ENCODE measurements at regions not wholly inside any gene's neighbourhood (a gene's known extent, or its start where the extent isn't known, plus 50 kb on each side); places are given as distances from the start of the nearest gene placed in this dataset.
"Not testable (repeated sequence)": the region's sequence is repeated elsewhere in the genome, so short reads cannot be mapped to it uniquely, and the experiment has no call there.

DNA sequence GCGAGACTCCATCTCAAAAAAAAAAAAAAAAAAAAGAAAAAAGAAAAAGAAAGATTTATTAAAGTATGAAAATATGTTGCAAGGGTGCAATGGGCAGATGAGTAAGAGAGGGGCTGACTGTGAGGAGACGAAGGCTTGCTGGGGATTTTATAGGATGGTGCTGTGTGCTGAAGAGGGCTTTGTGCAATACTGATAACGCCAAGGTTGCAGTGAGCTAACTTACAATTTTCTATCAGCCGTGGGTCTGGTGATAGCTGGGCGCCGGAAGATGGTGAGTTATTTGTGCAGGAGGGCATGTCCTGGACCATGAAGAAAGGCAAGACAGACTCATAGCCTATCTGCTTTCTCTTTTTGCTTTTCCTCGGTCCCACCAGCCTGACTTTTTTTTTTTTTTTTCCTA is 281.1 kb downstream of the MAP2K6 start:
- CTCF ChIA-PET (ENCODE audit: partially characterized antibody) = no interaction called here

GRCh38 chr17:69696650-69697049 is 282.2 kb downstream of the MAP2K6 start:
- Histone ChIP-seq H3K4me3 (ENCODE audit: low read length in 2 of 2) (no peak overlapping the region), H3K9me3 (ENCODE audit: control insufficient read depth in 1 of 2, low read length in 2 of 2) (no peaks in the 10 kb centered on the region), H3K27me3 (ENCODE audit: insufficient read depth, low read length) (no peaks in the 10 kb centered on the region), H3K4me1 (ENCODE audit: insufficient read depth, low read length) (no peaks in the 10 kb centered on the region), H3K36me3 (ENCODE audit: insufficient read depth, low read length) (no peaks in the 10 kb centered on the region), H3K27ac (ENCODE audit: low read depth, low read length) (no peak overlapping the region)
- H3K4me3 Mint-ChIP-seq = no peak overlapping the region
- peaks cover 0 to 21% (median 11%) of the 10 kb centered on the region in 8 donors for H3K9me3 Mint-ChIP-seq
- H3K27me3 Mint-ChIP-seq = peaks cover 2 to 3% of the 10 kb centered on the region in 2 donors
- CTCF ChIA-PET (ENCODE audit: partially characterized antibody) = no interaction called here
- H3K4me1 Mint-ChIP-seq = no peaks in the 10 kb centered on the region
- POLR2A ChIA-PET (ENCODE audit: partially characterized antibody) = no interaction called here
- H3K36me3 Mint-ChIP-seq = no peaks in the 10 kb centered on the region
- DNase-seq = no peak
- no peak overlapping the region for H3K27ac Mint-ChIP-seq
- intact Hi-C loops (cut with micrococcal nuclease) = no loop called here

More for the DNA sequence above, 281.1 kb downstream of the MAP2K6 start:
- intact Hi-C loops (cut with micrococcal nuclease) = no loop called here
- no peak overlapping the region for H3K4me3 Mint-ChIP-seq
- peaks cover 0 to 21% (median 11%) of the 10 kb centered on the region in 8 donors for H3K9me3 Mint-ChIP-seq
- no peaks in the 10 kb centered on the region for H3K36me3 ChIP-seq (ENCODE audit: insufficient read depth, low read length)
- H3K27me3 ChIP-seq (ENCODE audit: insufficient read depth, low read length) = no peaks in the 10 kb centered on the region
- H3K4me1 Mint-ChIP-seq = no peaks in the 10 kb centered on the region
- no peaks in the 10 kb centered on the region for H3K4me1 ChIP-seq (ENCODE audit: insufficient read depth, low read length)
- POLR2A ChIA-PET (ENCODE audit: partially characterized antibody) = no interaction called here
- no peaks in the 10 kb centered on the region for H3K36me3 Mint-ChIP-seq
- DNase-seq = no peak
- no peak overlapping the region for H3K4me3 ChIP-seq (ENCODE audit: low read length in 2 of 2)
- H3K27ac Mint-ChIP-seq = no peak overlapping the region
- peaks cover 2 to 3% of the 10 kb centered on the region in 2 donors for H3K27me3 Mint-ChIP-seq
- H3K27ac ChIP-seq (ENCODE audit: low read depth, low read length) = no peak overlapping the region
- no peaks in the 10 kb centered on the region for H3K9me3 ChIP-seq (ENCODE audit: control insufficient read depth in 1 of 2, low read length in 2 of 2)

DNA sequence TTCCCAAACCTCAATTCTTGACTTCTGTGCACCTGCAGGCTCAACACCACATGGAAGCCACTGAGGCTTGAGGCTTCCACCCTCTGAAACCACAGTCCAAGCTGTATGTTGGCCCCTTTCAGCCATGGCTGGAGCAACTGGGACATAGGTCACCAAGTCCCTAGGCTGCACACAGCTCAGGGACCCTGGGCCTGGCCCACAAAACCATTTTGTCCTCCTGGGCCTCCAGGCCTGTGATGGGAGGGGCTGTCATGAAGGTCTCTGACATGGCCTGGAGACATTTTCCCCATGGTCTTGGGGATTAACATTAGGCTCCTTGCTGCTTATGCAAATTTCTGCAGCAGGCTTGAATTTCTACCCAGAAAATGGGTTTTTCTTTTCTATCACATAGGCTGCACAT is 283.9 kb downstream of the MAP2K6 start:
- H3K36me3 Mint-ChIP-seq; intact Hi-C loops (cut with micrococcal nuclease): not testable (repeated sequence)

GRCh38 chr17:69702078-69702477 is 287.6 kb downstream of the MAP2K6 start:
- DNase-seq = no peak
- Mint-ChIP-seq H3K4me1 (no peaks in the 10 kb centered on the region), H3K4me3 (no peak overlapping the region), H3K27ac (no peak overlapping the region), H3K9me3 (peaks cover 0 to 16% (median 7%) of the 10 kb centered on the region in 8 donors), H3K36me3 (no peaks in the 10 kb centered on the region), H3K27me3 (peaks cover 0 to 1% of the 10 kb centered on the region in 2 donors)
- H3K4me3 ChIP-seq (ENCODE audit: low read length in 2 of 2) = no peak overlapping the region
- intact Hi-C loops (cut with micrococcal nuclease) = loop anchor here (10.0 kb wide), 1 partner anchor 57 kb away; no protein-coding TSS in a partner anchor
- H3K36me3 ChIP-seq (ENCODE audit: insufficient read depth, low read length) = no peaks in the 10 kb centered on the region
- no peaks in the 10 kb centered on the region for H3K4me1 ChIP-seq (ENCODE audit: insufficient read depth, low read length)
- H3K27ac ChIP-seq (ENCODE audit: low read depth, low read length) = no peak overlapping the region
- ChIA-PET POLR2A (ENCODE audit: partially characterized antibody) (no interaction called here), CTCF (ENCODE audit: partially characterized antibody) (no interaction called here)
- no peaks in the 10 kb centered on the region for H3K9me3 ChIP-seq (ENCODE audit: control insufficient read depth in 1 of 2, low read length in 2 of 2)
- H3K27me3 ChIP-seq (ENCODE audit: insufficient read depth, low read length) = no peaks in the 10 kb centered on the region

More for the DNA sequence above, 283.9 kb downstream of the MAP2K6 start:
- H3K36me3 ChIP-seq (ENCODE audit: insufficient read depth, low read length); H3K27me3 Mint-ChIP-seq; H3K9me3 ChIP-seq (ENCODE audit: control insufficient read depth in 1 of 2, low read length in 2 of 2); H3K4me3 Mint-ChIP-seq; CTCF ChIA-PET (ENCODE audit: partially characterized antibody); POLR2A ChIA-PET (ENCODE audit: partially characterized antibody); H3K4me3 ChIP-seq (ENCODE audit: low read length in 2 of 2); H3K4me1 ChIP-seq (ENCODE audit: insufficient read depth, low read length); H3K27ac Mint-ChIP-seq; H3K27ac ChIP-seq (ENCODE audit: low read depth, low read length); H3K4me1 Mint-ChIP-seq; DNase-seq; H3K27me3 ChIP-seq (ENCODE audit: insufficient read depth, low read length): not testable (repeated sequence)
- H3K9me3 Mint-ChIP-seq = peaks cover 0 to 21% (median 11%) of the 10 kb centered on the region in 8 donors

DNA sequence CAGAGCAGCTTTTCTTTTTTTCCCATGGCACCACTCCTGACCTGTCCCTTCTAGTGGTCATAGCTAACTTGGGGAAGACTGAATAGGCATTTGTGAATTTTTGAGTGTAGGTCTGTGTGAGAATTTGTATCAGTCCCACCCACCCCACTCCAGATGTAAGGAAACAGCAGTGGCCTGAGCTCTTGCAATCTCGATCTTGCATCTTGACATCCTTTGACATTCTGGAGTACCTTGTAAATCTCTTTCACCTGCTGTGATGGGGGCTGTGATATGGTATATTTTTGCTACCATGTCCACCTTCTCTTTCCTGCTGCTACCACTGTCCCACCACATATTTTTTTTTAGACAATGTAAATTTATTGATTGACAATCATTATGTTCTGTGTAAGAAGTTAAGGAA is 289.3 kb downstream of the MAP2K6 start:
- intact Hi-C loops (cut with micrococcal nuclease) = loop anchor here (10.0 kb wide), 1 partner anchor 59 kb away; no protein-coding TSS in a partner anchor
- H3K4me3 Mint-ChIP-seq = no peak overlapping the region
- H3K36me3 Mint-ChIP-seq = no peaks in the 10 kb centered on the region
- H3K4me1 Mint-ChIP-seq = no peaks in the 10 kb centered on the region
- no peak overlapping the region for H3K27ac Mint-ChIP-seq
- CTCF ChIA-PET (ENCODE audit: partially characterized antibody) = no interaction called here
- H3K27ac ChIP-seq (ENCODE audit: low read depth, low read length) = no peak overlapping the region
- H3K4me3 ChIP-seq (ENCODE audit: low read length in 2 of 2) = no peak overlapping the region
- peaks cover 0 to 10% (median 4%) of the 10 kb centered on the region in 8 donors for H3K9me3 Mint-ChIP-seq
- no peaks in the 10 kb centered on the region for H3K4me1 ChIP-seq (ENCODE audit: insufficient read depth, low read length)
- POLR2A ChIA-PET (ENCODE audit: partially characterized antibody) = interaction anchor here (0.6 kb wide), 1 partner anchor 36 kb away, joined by 3 read pairs; no protein-coding TSS in a partner anchor
- H3K27me3 ChIP-seq (ENCODE audit: insufficient read depth, low read length) = no peaks in the 10 kb centered on the region
- H3K36me3 ChIP-seq (ENCODE audit: insufficient read depth, low read length) = no peaks in the 10 kb centered on the region
- DNase-seq = no peak
- H3K9me3 ChIP-seq (ENCODE audit: control insufficient read depth in 1 of 2, low read length in 2 of 2) = no peaks in the 10 kb centered on the region
- no peaks in the 10 kb centered on the region for H3K27me3 Mint-ChIP-seq

GRCh38 chr17:69704935-69705334 is 290.4 kb downstream of the MAP2K6 start:
- no peak for DNase-seq
- Histone ChIP-seq H3K36me3 (ENCODE audit: insufficient read depth, low read length) (no peaks in the 10 kb centered on the region), H3K4me3 (ENCODE audit: low read length in 2 of 2) (no peak overlapping the region), H3K27ac (ENCODE audit: low read depth, low read length) (no peak overlapping the region), H3K27me3 (ENCODE audit: insufficient read depth, low read length) (no peaks in the 10 kb centered on the region), H3K9me3 (ENCODE audit: control insufficient read depth in 1 of 2, low read length in 2 of 2) (no peaks in the 10 kb centered on the region), H3K4me1 (ENCODE audit: insufficient read depth, low read length) (no peaks in the 10 kb centered on the region)
- ChIA-PET POLR2A (ENCODE audit: partially characterized antibody) (no interaction called here), CTCF (ENCODE audit: partially characterized antibody) (no interaction called here)
- H3K4me3 Mint-ChIP-seq = no peak overlapping the region
- intact Hi-C loops (cut with micrococcal nuclease) = loop anchor here (10.0 kb wide), 1 partner anchor 60 kb away; no protein-coding TSS in a partner anchor
- H3K27ac Mint-ChIP-seq = no peak overlapping the region
- no peaks in the 10 kb centered on the region for H3K27me3 Mint-ChIP-seq
- H3K4me1 Mint-ChIP-seq = peaks cover 0 to 2% (median 0%) of the 10 kb centered on the region in 4 donors
- H3K36me3 Mint-ChIP-seq = no peaks in the 10 kb centered on the region
- peaks cover 0 to 2% (median 0%) of the 10 kb centered on the region in 8 donors for H3K9me3 Mint-ChIP-seq

DNA sequence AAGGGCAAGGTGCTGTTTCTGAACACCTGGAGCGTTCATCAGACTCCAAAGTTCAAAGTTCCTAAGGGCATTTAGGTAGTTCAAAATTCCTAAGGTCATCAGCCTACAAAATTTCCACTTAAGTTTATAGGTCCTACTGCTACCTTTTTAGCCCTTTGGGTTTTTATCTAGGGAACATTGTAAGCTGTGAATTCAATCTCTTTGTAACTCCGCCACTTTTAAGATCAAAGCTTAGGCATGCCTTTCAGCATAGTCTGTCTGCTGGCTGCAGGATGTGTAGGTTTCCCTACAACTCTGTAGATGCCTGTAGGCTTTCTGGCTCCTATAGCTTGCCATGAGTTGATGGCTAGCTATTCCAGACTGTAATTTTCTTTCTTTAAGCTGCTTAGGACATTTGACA is 291.6 kb downstream of the MAP2K6 start:
- CTCF ChIA-PET (ENCODE audit: partially characterized antibody) = no interaction called here
- no peak overlapping the region for H3K4me3 ChIP-seq (ENCODE audit: low read length in 2 of 2)
- H3K36me3 Mint-ChIP-seq = no peaks in the 10 kb centered on the region
- H3K27ac ChIP-seq (ENCODE audit: low read depth, low read length) = no peak overlapping the region
- no peak overlapping the region for H3K4me3 Mint-ChIP-seq
- H3K4me1 Mint-ChIP-seq = peaks cover 0 to 2% (median 0%) of the 10 kb centered on the region in 4 donors
- no peak for DNase-seq
- no peaks in the 10 kb centered on the region for H3K36me3 ChIP-seq (ENCODE audit: insufficient read depth, low read length)
- H3K9me3 Mint-ChIP-seq = peaks cover 0 to 2% (median 0%) of the 10 kb centered on the region in 8 donors
- peaks cover 0 to 2% of the 10 kb centered on the region in 2 donors for H3K27me3 Mint-ChIP-seq
- H3K27me3 ChIP-seq (ENCODE audit: insufficient read depth, low read length) = no peaks in the 10 kb centered on the region
- no peaks in the 10 kb centered on the region for H3K9me3 ChIP-seq (ENCODE audit: control insufficient read depth in 1 of 2, low read length in 2 of 2)
- POLR2A ChIA-PET (ENCODE audit: partially characterized antibody) = no interaction called here
- no peaks in the 10 kb centered on the region for H3K4me1 ChIP-seq (ENCODE audit: insufficient read depth, low read length)
- no peak overlapping the region for H3K27ac Mint-ChIP-seq
- intact Hi-C loops (cut with micrococcal nuclease) = loop anchor here (10.0 kb wide), 1 partner anchor 61 kb away; no protein-coding TSS in a partner anchor

GRCh38 chr17:69709441-69709840 is 294.9 kb downstream of the MAP2K6 start:
- Mint-ChIP-seq H3K4me3 (no peak overlapping the region), H3K4me1 (peaks cover 0 to 2% (median 0%) of the 10 kb centered on the region in 4 donors), H3K9me3 (no peaks in the 10 kb centered on the region), H3K36me3 (no peaks in the 10 kb centered on the region), H3K27me3 (peaks cover 0 to 2% of the 10 kb centered on the region in 2 donors), H3K27ac (no peak overlapping the region)
- ChIA-PET POLR2A (ENCODE audit: partially characterized antibody) (no interaction called here), CTCF (ENCODE audit: partially characterized antibody) (no interaction called here)
- intact Hi-C loops (cut with micrococcal nuclease) = loop anchor here (10.0 kb wide), 1 partner anchor 65 kb away; no protein-coding TSS in a partner anchor
- no peak for DNase-seq
- Histone ChIP-seq H3K36me3 (ENCODE audit: insufficient read depth, low read length) (no peaks in the 10 kb centered on the region), H3K27me3 (ENCODE audit: insufficient read depth, low read length) (no peaks in the 10 kb centered on the region), H3K9me3 (ENCODE audit: control insufficient read depth in 1 of 2, low read length in 2 of 2) (no peaks in the 10 kb centered on the region), H3K27ac (ENCODE audit: low read depth, low read length) (no peak overlapping the region), H3K4me1 (ENCODE audit: insufficient read depth, low read length) (no peaks in the 10 kb centered on the region), H3K4me3 (ENCODE audit: low read length in 2 of 2) (no peak overlapping the region)
